ENCODE measurements at regions not wholly inside any gene's neighbourhood (a gene's known extent, or its start where the extent isn't known, plus 50 kb on each side); places are given as distances from the start of the nearest gene placed in this dataset.

DNA sequence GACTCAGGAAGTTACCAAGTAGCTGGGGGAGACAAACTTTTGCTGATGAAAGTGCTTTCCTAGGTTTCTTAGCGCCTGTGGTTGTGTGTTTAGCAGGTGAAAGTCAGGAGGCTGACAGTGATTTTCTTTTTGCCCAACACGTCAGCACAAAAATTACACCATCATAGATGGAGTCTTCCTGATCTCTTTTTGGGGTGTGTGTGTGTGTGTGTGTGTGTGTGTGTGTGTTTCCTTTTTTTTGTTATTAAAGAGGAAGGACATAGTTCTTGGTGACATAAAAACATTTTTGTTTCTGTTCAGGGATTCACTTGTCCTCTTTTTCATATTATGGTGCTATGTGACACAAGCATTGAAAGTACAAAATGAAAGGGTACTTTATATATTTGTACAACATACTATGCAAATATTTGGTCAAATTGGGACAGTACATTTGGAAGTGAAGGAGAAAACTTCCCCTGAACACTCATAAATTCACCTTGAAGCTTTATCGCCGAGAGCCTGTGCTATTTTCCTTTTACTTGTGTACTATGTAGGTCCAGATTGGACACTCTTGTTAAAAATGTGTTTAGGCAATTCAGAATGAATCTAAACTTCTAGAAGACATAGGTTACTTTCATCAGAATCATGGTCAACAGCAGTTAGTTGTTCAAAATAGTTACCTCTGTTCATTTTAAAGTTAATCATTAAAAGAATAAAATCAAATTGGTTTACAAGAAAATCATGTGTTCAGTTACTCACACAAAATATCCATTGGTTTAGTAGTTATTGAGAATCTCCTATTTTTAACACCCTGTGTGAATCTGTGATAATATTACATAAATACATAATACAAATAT, 491.9 kb downstream of the IRS1 start:
- Histone ChIP-seq H3K36me3 (ENCODE audit: low read length) (no peaks in the 10 kb centered on the region), H4K20me1 (ENCODE audit: low read depth, low read length) (no peaks in the 10 kb centered on the region), H3K27me3 (ENCODE audit: low read length) (no peaks in the 10 kb centered on the region), H3K27ac (ENCODE audit: low read depth, low read length) (no peak overlapping the region), H3K4me3 (ENCODE audit: insufficient read depth, low read length, poor library complexity, severe bottlenecking) (no peak overlapping the region), H3F3A (ENCODE audit: insufficient read depth) (no peaks in the 10 kb centered on the region), H2AFZ (ENCODE audit: low read depth, low read length, severe bottlenecking) (no peak overlapping the region), H3K4me2 (ENCODE audit: low read depth, low read length, poor library complexity, severe bottlenecking) (no peak overlapping the region), H3K79me2 (ENCODE audit: insufficient read depth, low read length) (no peaks in the 10 kb centered on the region), H3K9me3 (ENCODE audit: insufficient read depth, low read length) (no peaks in the 10 kb centered on the region), H3K9me2 (replicated peaks; ENCODE audit: insufficient read depth, low read length) (no peaks in the 10 kb centered on the region), H3K9ac (ENCODE audit: low read length) (no peak overlapping the region)
- TF ChIP-seq CTCF (IDR thresholded peaks at IDR 0.05; ENCODE audit: insufficient read depth, low read length, poor library complexity, severe bottlenecking) (no peak), EZH2phosphoT487 (conservative IDR thresholded peaks at IDR 0.05; ENCODE audit: low read length) (no peak)

GRCh38 chr2:226306969-226307368, 492.7 kb downstream of the IRS1 start:
- H3K27me3 ChIP-seq (ENCODE audit: low read length): no peaks in the 10 kb centered on the region
- no peaks in the 10 kb centered on the region for H3K79me2 ChIP-seq (ENCODE audit: insufficient read depth, low read length)
- H3K4me3 ChIP-seq (ENCODE audit: insufficient read depth, low read length, poor library complexity, severe bottlenecking): no peak overlapping the region
- H3K4me2 ChIP-seq (ENCODE audit: low read depth, low read length, poor library complexity, severe bottlenecking): no peak overlapping the region
- no peaks in the 10 kb centered on the region for H3K36me3 ChIP-seq (ENCODE audit: low read length)
- H3K9ac ChIP-seq (ENCODE audit: low read length): no peak overlapping the region
- no peaks in the 10 kb centered on the region for H3K9me3 ChIP-seq (ENCODE audit: insufficient read depth, low read length)
- no peak overlapping the region for H3K27ac ChIP-seq (ENCODE audit: low read depth, low read length)
- no peak overlapping the region for H2AFZ ChIP-seq (ENCODE audit: low read depth, low read length, severe bottlenecking)
- H3K9me2 ChIP-seq (replicated peaks; ENCODE audit: insufficient read depth, low read length): no peaks in the 10 kb centered on the region
- no peaks in the 10 kb centered on the region for H4K20me1 ChIP-seq (ENCODE audit: low read depth, low read length)
- H3F3A ChIP-seq (ENCODE audit: insufficient read depth): no peaks in the 10 kb centered on the region
- no peak for TF ChIP-seq CTCF (IDR thresholded peaks at IDR 0.05; ENCODE audit: insufficient read depth, low read length, poor library complexity, severe bottlenecking)
- no peak for TF ChIP-seq EZH2phosphoT487 (conservative IDR thresholded peaks at IDR 0.05; ENCODE audit: low read length)

DNA sequence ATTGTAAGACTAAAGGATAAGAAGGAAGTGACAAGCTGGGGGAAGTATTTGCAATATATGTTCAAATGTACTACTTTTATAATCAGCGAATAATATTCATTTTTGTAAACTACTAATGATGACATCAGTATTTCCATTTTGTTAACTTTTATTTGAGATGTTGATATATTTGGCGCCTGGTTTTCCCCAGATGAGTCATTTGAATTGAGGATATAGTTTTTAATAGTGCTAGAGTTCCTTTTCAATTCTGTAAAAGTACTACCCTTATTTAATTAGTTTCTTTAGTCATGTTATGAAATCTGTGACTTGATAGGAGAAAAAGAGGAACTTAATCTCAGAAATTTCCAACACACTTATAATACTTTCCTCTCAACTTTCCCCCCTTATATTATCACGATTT, 495.3 kb downstream of the IRS1 start:
- no peak overlapping the region for H3K4me3 ChIP-seq (ENCODE audit: insufficient read depth, low read length, poor library complexity, severe bottlenecking)
- H3F3A ChIP-seq (ENCODE audit: insufficient read depth): no peaks in the 10 kb centered on the region

More for the DNA sequence above, 495.3 kb downstream of the IRS1 start:
- H3K36me3 ChIP-seq (ENCODE audit: low read length): no peaks in the 10 kb centered on the region
- no peaks in the 10 kb centered on the region for H3K27me3 ChIP-seq (ENCODE audit: low read length)
- no peak for TF ChIP-seq EZH2phosphoT487 (conservative IDR thresholded peaks at IDR 0.05; ENCODE audit: low read length)
- TF ChIP-seq CTCF (IDR thresholded peaks at IDR 0.05; ENCODE audit: insufficient read depth, low read length, poor library complexity, severe bottlenecking): no peak
- H4K20me1 ChIP-seq (ENCODE audit: low read depth, low read length): no peaks in the 10 kb centered on the region
- no peaks in the 10 kb centered on the region for H3K9me3 ChIP-seq (ENCODE audit: insufficient read depth, low read length)
- no peak overlapping the region for H3K4me2 ChIP-seq (ENCODE audit: low read depth, low read length, poor library complexity, severe bottlenecking)
- no peak overlapping the region for H3K9ac ChIP-seq (ENCODE audit: low read length)
- no peak overlapping the region for H3K27ac ChIP-seq (ENCODE audit: low read depth, low read length)
- no peaks in the 10 kb centered on the region for H3K9me2 ChIP-seq (replicated peaks; ENCODE audit: insufficient read depth, low read length)
- no peaks in the 10 kb centered on the region for H3K79me2 ChIP-seq (ENCODE audit: insufficient read depth, low read length)
- no peak overlapping the region for H2AFZ ChIP-seq (ENCODE audit: low read depth, low read length, severe bottlenecking)
